GF-D8 (cell line): ENCODE measurements at regions not wholly inside any gene's neighbourhood (a gene's known extent, or its start where the extent isn't known, plus 50 kb on each side); places are given as distances from the start of the nearest gene placed in this dataset.

Experiments used
- DNase-seq: peaks from one replicate; lab custom pipeline; 2025; lab: John Stamatoyannopoulos, UW

DNA sequence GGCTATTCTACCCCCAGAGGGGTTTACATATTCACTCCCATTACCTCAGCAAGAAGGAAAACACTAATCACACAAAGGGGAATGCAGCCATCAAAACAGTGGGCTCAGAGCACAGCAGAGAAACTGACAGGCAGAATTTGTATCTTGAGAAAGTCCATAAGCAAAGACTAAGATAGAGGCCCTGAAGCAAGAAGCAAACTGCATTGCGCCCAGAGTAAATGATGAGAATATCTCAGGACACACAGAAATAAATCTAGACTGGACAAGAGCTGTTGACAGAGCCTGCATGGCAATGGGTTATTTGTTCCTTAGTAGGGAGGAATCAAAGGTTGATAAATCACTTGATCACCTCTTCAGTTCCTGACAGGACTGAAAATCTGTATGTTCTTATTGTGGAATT, 440.7 kb upstream of the CELF2 start:
- DNase-seq = no peak

DNA sequence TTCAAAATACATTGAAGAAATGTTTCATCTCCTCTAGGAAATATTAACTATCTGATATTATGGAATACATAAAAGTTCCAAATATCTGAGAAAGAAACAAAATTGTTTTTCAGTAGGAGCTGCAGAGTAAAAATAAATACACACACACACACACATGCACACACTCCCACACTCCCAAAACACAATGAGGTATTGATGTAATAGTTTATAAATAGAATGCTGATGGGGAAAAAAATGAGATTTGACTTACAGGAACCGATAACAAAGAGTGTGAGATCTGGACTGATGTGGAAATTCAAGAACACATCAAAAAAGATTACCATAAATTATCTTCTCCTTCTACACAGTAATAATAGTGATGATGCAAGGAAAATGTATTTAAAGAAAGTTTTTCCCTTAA, 438.0 kb upstream of the CELF2 start:
- no peak for DNase-seq

DNA sequence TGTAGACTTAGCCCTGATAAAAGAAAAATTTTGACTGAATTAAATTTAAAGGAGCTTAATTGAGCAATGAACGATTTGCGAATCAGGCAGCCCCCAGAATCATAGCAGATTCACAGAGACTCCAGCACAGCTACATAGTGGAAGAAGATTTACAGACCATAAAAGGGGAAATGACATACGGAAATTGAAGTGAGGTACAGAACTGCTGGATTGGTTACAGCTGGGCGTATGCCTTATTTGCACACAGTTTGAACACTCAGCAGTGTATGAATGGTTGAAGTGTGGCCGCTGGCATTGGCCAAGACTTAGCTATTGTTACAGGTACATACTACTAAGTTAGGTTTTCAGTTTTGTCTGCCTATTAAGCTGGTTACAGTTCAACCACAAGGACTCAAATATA, 433.5 kb upstream of the CELF2 start:
- no peak for DNase-seq

DNA sequence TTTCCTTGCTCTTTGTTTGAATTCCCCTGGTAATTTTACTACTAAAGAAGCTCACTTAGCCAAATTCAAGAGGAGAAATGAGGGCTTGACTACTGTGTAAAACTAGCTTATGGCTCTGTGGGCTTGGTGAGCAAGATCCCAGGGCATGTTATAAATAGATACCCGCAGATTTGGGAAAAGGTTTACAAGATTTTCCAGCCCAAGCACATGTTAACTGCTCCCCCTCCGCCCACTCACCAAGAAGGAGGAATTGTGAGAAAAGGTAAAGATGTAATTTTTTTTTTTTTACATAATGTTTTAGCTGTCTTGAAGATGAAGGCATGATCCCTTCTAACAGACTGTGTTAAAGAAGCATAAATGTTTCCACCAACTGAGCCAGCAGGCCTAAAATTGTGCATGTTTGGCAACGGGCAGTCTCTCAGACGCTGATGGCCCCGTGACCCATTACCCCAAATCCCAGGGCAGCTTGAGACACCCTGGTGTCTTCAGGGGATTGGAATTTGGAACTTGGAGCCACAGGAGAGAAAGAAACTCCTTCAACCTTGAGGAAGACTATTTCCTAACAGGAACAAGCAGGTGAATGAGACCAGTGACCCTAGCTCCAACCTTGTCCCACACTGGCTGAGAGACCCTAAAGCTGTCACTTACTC, 429.8 kb upstream of the CELF2 start:
- DNase-seq = no peak

DNA sequence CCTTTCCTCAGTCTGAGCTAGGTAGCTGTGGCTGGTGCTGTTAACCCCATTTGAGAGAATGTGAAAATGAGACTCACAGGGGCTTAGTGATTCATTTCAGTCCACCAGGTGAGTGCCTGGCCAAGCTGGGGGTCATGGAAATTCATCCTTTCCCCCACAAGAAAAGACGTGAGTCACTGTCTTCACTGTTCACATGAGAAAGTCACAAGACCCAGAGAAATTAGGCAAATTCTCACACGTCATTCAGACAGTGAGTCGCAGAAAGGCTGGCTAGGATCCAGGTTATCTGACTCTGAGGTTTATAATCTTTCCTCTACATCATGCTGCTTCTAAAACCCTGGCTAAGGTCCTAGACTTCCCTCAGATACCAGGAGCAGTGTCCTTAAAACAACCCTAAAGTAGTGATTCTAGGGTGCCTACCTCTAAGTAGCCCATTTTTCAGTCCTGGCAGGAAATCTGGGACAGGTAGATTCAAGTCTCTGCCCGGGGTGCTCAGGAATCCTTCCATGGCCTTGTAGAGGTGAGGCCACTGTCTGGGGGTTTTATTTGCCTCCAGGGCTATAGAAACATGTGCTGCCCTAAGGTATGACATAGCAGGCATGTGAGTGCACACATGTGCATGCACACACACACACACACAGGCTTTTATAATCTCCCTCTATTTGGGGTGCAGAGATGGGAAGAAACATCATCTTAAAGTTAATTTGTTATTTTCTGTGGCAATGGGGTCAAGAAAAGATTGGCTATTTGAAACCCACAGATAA, 427.9 kb upstream of the CELF2 start:
- no peak for DNase-seq

DNA sequence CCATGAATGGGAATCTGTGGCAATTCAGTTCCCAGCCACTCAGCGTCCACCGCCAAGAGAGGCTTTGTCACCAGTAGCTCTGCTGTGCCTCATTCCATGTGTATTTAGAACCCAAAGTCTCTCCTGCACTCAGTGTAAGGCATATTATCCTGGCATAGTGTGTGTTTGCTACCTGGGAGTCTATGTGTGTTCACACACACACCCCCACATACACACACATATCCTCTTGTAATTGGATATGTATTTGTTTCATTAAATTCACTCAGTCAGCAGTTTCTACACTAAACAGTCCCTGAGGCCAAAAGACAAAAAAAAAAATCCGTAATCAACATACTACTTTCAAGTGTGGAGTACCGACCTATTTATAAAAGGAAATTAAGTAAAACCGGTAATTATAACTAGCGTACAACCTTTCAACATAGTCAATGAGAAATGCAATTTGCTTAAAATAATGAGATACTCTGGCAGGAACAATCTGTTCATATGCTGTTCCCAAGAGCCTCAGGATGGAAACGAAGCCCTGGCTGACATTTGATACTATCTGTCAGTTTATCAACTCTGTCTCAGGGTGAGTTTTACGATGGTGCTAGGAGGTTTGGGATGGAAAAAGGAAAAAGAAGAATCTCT, 425.8 kb upstream of the CELF2 start:
- no peak for DNase-seq

DNA sequence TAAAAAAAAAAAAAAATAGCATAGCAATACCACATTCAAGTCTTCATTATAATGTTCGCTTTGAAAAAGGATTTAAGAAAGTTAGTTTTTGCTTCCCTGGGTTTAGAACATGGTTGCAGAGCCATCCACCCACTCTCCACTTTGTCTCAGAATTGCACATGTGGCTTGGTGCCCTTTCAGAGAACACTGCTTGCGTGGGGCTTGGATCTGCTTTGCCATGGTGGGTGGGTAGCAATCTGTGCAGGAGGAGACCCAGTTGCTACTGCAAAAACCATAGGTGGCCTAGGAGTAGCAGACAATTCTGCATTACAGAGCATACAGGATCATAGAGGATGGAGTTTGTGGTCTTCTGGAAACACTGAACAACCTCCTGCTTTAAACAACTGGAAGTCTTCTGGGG, 421.4 kb upstream of the CELF2 start:
- DNase-seq = no peak

DNA sequence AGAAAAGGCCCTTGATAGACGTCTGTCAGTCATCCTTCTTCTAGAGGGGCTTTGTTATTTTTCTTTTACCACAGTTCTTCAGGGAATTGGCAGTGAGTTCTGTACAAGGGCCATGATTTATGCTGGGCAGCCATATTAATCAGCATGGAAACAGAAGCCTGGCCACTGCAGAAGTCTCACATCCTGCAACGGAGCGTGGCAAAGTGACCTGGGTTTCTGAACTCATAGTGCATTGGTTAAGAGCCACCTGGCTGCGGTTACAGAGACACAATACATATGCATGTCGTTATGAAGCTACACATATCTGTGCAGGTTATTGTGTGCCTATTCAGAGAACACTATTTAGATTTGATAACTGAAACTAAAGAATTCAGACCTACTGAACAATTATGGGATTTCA, 419.4 kb upstream of the CELF2 start:
- no peak for DNase-seq

DNA sequence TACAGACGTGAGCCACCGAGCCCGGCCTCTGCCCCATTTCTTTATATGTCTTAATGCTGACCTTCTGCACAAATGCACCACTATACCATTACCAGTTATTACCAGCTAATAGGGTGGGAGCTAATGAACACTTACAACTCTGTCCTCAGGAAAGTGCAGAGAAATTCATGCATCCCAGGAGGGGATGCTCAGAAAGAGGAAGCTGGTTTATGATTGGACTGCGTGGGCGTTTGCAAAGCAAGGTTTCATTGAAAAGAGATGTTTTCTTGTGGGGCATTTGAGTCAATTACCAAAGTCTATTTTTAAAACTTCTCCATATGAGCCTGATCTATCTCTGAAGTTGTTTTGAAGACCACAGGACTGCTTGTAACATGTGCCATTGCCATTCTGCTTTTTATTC, 417.7 kb upstream of the CELF2 start:
- no peak for DNase-seq

DNA sequence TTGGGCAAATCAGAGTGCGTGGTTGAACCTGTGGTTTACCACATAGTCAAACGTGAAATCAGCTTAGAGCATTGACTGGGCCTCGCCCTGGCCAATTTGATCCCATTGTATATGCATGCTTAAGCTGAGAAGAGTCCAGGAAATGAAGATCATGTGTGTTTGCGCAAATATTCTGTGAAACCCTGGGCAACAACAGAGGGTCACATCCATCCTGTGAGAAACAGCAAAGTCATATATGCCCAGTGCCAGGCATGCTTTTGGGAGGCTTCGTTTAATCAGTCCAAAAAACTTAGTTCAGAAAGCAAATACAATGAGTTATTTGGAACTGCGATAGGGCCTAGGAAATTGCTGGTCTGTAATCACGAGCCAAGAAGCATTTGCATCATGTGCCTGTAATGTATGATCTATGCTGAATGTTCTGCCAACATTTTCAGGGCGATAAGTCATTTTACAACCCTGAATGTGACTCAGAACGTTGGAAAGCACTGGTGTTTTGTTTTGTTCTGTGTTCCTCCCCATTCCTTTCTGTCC, 412.1 kb upstream of the CELF2 start:
- DNase-seq = no peak

DNA sequence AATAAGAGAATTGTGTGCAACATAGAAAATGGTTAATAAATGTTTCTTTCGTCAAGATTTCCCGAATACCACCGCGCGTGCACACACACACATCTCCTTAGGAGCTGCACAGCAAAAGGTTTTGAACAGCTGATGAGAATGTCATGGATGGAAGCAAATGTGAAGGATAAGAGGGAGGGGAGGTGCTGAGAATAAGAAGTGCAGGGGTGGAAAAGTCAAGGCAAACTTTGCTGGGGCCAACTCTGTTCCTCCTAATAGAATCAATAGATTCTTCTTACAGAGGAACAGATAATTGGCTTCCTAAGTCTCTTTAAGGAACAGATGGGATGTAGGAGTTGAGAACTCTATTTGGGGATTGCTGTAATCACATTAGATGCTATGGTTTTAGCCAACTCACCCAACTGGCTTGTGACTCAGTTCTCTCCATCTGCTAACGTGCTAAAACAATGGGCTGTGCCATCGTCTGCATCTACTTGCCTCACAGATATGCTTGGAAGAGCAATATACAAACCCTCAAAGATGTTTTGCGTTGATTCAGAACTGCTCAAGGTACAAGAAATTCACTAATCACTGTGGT, 408.2 kb upstream of the CELF2 start:
- no peak for DNase-seq

DNA sequence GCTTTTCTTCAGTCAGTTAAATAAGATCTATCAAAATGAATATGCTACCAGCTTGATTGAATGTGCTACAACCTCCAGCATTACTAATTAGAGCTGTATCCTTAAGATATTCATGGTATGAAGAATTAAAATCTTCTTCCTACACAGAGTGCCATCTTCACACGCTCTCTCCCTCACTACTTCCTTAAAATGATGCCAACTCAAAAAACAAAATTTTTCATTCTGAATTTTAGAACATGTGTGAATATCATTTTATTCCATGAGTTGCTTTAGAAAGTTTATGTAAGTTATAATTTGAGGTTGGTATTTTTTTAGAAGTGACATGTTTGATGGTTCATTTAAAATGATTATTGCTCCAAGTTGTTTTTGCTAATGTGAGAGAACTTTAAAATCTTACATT, 407.5 kb upstream of the CELF2 start:
- no peak for DNase-seq

DNA sequence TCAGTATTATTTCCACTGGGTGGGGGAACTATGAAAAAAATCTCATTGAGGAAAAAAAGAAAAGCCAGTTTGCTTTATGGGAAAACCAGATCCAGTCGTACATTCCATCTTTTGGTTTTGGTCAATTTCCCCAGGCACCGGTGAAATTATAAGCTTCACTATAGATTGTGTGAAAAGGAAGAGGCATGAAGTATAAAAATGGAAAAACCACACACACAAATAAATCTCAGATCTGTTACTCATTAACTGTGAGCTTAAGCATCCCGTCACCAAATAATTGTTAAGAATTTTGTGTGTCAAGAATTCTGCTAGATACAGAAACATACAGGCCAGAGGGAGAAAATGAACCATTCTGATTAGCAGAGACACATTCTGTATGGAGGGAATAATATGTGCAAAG, 405.5 kb upstream of the CELF2 start:
- DNase-seq = no peak

DNA sequence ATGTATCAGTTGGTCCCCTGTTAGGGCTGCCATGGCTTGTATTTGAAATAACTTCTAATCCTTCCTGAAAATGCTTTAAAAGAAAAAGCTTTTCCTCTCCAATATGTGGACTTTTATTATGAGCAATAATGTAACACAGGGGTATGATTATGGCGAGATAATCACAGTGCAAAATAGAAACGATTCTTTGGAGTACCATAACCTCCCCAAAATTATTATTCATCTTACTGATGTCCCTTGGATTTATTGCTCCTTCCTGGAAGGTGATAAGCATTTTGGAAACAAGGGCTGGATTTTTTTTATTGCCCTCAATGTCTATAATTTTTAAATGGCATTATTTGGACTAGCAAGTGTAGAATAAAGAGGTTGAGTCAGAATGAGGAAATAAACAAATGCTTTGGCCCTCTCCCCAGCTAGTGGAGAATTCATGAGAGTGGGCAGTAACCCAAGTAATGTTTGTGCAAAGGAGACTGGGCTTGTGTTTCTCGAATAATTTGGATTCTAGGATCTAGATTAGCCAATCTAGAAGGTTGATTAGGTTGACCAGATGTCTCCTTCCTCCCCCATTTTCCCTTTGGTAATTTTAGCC, 403.9 kb upstream of the CELF2 start:
- no peak for DNase-seq

DNA sequence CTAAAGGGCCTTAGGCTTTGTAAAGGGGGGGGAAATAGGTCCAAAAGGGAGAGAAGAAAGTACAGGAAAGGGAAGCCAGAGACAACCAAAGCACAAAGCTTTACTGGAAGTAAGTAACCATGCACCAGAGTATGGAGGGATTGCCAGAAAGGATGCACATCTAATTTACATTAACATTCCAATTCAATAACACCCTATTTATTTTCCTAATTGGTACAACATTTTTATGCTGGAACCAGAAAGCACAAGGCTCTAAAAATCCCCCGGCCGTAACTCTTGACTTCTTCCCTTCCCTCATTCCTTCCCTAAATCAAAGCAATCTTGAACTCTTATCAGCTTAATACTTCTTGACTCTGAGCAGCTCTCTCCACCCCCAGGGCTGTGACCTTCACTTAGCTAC, 400.0 kb upstream of the CELF2 start:
- no peak for DNase-seq

DNA sequence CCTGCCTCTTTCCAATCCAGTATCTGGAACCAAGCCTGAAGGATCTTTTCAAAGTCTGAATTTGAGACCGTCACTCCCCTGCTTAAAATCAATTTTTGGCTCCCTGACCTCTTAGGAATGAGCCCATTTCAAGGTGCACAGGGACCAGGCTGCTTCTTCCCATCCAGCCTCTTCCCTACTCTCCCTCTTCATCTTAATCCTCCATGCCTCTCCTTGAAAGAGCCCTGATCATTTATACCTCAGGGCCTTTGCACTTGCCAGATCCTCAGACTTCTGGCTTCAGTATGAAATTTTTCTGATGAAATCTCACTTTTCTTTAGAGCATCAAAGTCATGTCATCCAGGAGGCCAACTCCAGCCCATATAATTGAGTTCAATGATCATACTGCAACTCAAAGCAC, 399.5 kb upstream of the CELF2 start:
- DNase-seq = no peak

DNA sequence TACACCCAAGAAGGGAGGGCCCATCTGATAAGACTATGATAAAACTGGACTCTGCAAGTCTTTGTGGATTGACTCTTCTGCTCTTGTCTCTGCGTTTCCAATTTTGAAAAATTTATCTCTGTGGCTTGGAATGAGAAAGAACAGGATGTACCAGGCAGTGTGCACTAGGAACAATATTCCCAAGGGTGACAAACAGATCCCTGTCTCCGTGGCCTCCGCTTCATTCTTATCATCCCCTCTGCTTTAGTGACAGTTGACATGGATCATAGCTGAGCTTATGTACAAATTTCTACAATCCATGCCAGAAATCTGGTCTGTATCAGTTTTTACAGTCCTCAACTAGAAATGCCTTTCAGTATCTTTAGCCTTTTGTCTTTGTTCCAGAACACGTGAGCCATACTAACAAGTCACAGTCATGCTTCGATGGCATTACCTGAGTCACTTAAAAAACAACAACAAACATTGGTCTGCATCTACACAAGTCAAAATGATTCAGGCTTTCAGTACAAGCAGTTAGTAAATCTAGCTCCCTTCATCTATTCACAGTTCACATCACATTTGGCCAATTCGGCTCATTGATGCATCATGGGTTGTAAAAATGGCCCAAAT, 393.6 kb upstream of the CELF2 start:
- DNase-seq = no peak

DNA sequence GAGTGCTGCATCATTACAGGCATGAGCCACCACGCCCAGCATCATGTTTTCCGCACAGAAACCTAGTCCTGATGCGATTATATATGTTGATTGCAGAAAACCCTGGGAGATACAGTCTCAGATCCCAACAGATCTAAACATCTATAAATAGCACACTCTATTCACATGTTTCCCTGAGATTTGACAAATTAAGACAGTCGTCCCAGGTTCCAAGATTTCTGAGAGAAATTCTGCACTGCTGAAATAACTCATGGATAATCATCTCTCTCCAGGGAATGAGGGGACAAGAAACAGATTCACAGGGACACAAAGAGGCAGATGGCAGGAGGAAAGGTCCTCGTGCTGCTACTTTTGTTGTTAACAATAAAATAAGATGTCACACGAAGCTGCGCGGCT, 393.1 kb upstream of the CELF2 start:
- DNase-seq = no peak

DNA sequence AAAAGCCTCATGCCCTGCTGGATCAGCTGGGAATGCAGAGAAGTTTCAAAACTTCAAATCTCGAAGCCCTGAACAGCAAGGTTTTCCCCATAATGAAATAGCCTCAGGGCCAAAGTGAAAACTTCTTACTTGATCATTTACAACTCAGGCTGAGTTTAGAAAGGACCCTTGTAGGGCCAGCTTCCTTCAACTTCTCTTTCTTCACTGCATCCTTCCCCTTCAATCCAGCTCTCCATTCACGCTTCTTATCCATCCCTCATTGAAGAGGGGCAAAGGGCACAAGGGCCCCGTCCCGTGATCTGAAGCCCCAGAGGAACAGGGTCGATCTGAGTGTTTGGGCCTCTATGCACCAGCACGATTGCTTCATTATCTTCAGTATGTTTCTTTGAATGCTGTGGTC, 392.2 kb upstream of the CELF2 start:
- DNase-seq = no peak

DNA sequence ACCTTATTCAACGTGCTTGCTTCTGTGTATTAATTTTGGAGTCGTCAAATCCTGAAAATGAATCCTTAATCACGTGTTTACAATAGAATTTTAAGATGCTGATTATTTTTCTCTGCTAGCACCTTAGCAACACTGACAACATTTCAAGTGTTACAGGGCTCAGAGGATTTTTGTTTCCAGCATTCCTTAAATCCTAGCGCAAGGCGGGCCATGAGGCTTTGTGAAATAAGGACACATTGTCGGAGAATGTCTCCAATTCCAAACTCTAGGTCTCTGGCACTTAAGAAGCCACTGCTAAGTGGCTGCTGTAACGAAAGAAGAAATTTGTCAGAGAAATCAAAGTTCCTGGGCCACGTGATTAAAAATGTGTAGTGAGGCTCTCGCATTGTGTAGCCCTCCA, 390.9 kb upstream of the CELF2 start:
- no peak for DNase-seq

DNA sequence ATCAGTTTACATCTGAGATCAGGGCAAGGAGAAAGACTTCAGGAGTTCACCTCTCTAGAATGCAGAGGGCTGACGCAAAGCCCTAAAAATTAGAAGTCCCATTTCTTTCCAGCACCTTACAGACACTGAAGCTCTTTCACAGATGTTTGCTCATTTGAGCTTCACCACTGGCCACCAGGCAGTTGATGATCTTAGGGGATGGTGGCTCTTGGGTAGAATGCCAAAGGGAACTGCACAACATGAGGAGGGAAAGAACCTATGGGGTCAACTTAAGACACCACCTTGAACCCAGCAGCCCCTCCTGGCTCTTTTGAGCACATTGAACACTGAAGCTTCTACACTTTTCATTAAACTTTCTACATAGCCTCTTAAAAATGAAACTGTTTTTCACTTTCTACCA, 390.3 kb upstream of the CELF2 start:
- DNase-seq = no peak

DNA sequence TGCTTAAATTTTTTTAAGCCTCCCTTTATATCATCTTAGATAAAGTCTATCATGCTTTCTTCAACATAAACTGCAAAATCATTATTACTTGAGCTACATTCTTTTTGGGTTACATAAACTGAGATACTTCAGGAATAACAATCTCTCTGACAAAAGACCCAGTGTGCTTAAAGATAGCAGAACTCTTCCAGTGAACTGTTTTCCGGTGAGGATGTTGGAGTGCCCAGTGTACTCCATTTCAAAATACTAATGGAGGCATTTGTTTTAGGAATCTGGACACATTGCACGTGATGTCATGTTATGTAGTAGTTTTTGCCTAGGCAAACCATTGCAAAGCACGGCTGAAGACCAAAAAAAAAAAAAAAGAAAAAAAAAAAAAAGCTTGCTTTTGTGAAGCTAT, 388.2 kb upstream of the CELF2 start:
- no peak for DNase-seq
